ENCODE measurements at regions not wholly inside any gene's neighbourhood (a gene's known extent, or its start where the extent isn't known, plus 50 kb on each side); places are given as distances from the start of the nearest gene placed in this dataset.
"Not testable (repeated sequence)": the region's sequence is repeated elsewhere in the genome, so short reads cannot be mapped to it uniquely, and the experiment has no call there.

DNA sequence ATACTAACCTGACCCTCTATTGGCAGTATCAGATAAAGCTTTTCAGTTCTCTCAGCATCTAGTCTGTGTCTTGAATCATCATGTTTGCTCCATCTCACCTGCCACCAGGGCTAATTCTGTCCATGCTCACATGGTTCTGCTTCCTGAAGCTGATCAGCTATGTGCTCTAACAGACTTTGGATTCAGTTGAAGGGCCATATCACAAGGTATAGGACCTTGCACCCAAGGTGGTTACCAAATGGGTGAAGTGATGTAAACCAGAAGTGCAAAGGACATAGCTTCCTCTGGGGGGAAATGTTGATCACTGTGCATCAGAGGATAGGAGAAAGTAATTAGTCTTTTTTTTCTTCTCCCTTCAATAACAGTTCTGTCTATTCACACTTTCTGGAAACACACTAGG lies 417.0 kb upstream of the ANO5 start:
- no peak for TF ChIP-seq CTCF (IDR thresholded peaks at IDR 0.05)
- no peaks in the 10 kb centered on the region for H3K9me3 ChIP-seq
- no peak overlapping the region for H3K27ac ChIP-seq
- H3K27me3 ChIP-seq (replicated peaks; ENCODE audit: insufficient read depth): no peaks in the 10 kb centered on the region
- DNase-seq (ENCODE audit: low spot score) (no peak), ATAC-seq (ENCODE audit: insufficient number of reproducible peaks, low FRiP score, low read depth) (no peak)
- H3K36me3 ChIP-seq: no peaks in the 10 kb centered on the region
- H3K4me1 ChIP-seq (ENCODE audit: control insufficient read depth in 1 of 2, low read depth in 2 of 2): peaks cover 6 to 9% of the 10 kb centered on the region in 2 donors
- H3K4me3 ChIP-seq: no peak overlapping the region

- no peaks in the 10 kb centered on the region for H3K4me1 ChIP-seq (ENCODE audit: control insufficient read depth in 1 of 2, low read depth in 2 of 2)
- H3K4me3 ChIP-seq: no peak overlapping the region
- no peaks in the 10 kb centered on the region for H3K9me3 ChIP-seq
- H3K36me3 ChIP-seq: no peaks in the 10 kb centered on the region
- H3K27me3 ChIP-seq (replicated peaks; ENCODE audit: insufficient read depth): no peaks in the 10 kb centered on the region
- TF ChIP-seq CTCF (IDR thresholded peaks at IDR 0.05): no peak
- DNase-seq (ENCODE audit: low spot score) (no peak), ATAC-seq (ENCODE audit: insufficient number of reproducible peaks, low FRiP score, low read depth) (no peak)
- no peak overlapping the region for H3K27ac ChIP-seq
Observed at GRCh38 chr11:21783954-21784353, 408.9 kb upstream of the ANO5 start.

GRCh38 chr11:21785351-21785750 lies 407.5 kb upstream of the ANO5 start:
- no peaks in the 10 kb centered on the region for H3K4me1 ChIP-seq (ENCODE audit: control insufficient read depth in 1 of 2, low read depth in 2 of 2)
- H3K27me3 ChIP-seq (replicated peaks; ENCODE audit: insufficient read depth): no peaks in the 10 kb centered on the region
- no peak for TF ChIP-seq CTCF (IDR thresholded peaks at IDR 0.05)
- H3K36me3 ChIP-seq: no peaks in the 10 kb centered on the region
- DNase-seq (ENCODE audit: low spot score) (no peak), ATAC-seq (ENCODE audit: insufficient number of reproducible peaks, low FRiP score, low read depth) (no peak)
- H3K27ac ChIP-seq: no peak overlapping the region
- H3K4me3 ChIP-seq: no peak overlapping the region
- no peaks in the 10 kb centered on the region for H3K9me3 ChIP-seq

DNA sequence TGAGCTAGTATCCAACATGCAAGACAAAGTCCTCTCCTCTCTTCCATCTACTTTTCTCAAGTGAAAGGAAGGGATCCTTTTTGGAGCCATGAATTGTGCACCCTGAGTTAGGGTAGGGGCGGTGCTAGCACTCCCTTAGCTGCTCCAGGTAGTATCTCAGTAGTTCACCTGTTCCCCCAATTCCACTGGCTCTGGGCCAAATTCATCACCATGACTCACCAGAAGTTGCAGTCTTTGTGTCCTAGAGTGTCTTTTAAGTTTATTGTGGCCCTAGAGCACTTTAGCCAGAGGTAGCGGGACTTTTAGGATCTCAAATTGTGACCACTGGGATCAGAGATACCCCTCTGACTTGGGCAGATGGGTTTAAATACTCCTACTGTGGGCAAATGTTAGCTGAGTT lies 398.6 kb upstream of the ANO5 start:
- Histone ChIP-seq H3K4me1 (ENCODE audit: control insufficient read depth in 1 of 2, low read depth in 2 of 2) (no peaks in the 10 kb centered on the region), H3K27ac (no peak overlapping the region), H3K36me3 (no peaks in the 10 kb centered on the region), H3K9me3 (no peaks in the 10 kb centered on the region), H3K4me3 (no peak overlapping the region), H3K27me3 (replicated peaks; ENCODE audit: insufficient read depth) (no peaks in the 10 kb centered on the region)
- no peak for TF ChIP-seq CTCF (IDR thresholded peaks at IDR 0.05)
- ATAC-seq (ENCODE audit: insufficient number of reproducible peaks, low FRiP score, low read depth) (no peak), DNase-seq (ENCODE audit: low spot score) (no peak)

DNA sequence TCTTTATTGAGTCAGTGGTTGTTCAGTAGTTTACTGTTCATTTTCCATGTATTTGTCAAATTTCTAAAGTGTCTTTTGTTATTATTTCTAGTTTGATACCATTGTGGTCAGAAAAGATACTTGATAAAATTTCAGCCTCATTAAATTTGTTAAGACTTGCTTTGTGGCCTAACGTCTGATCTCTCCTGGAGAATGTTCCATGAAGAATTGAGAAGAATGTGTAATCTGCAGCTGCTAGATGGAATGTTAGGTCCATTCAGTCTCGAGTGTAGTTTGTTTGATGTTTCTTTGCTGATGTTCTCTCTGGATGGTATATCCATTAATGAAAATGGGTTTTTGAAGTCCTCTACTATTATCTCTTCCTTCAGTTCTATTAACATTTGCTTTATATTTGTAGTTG lies 394.7 kb upstream of the ANO5 start:
- H3K4me3 ChIP-seq: no peak overlapping the region
- ATAC-seq (ENCODE audit: insufficient number of reproducible peaks, low FRiP score, low read depth): no peak
- H3K36me3 ChIP-seq: no peaks in the 10 kb centered on the region
- no peak overlapping the region for H3K27ac ChIP-seq
- no peak for DNase-seq (ENCODE audit: low spot score)
- no peak for TF ChIP-seq CTCF (IDR thresholded peaks at IDR 0.05)
- H3K4me1 ChIP-seq (ENCODE audit: control insufficient read depth in 1 of 2, low read depth in 2 of 2): no peaks in the 10 kb centered on the region
- H3K27me3 ChIP-seq (replicated peaks; ENCODE audit: insufficient read depth): no peaks in the 10 kb centered on the region
- no peaks in the 10 kb centered on the region for H3K9me3 ChIP-seq

GRCh38 chr11:21804523-21804922 lies 388.4 kb upstream of the ANO5 start:
- not testable (repeated sequence) for H3K27me3 ChIP-seq (replicated peaks; ENCODE audit: insufficient read depth); ATAC-seq (ENCODE audit: insufficient number of reproducible peaks, low FRiP score, low read depth); H3K4me1 ChIP-seq (ENCODE audit: control insufficient read depth in 1 of 2, low read depth in 2 of 2); DNase-seq (ENCODE audit: low spot score); H3K27ac ChIP-seq; H3K9me3 ChIP-seq; H3K4me3 ChIP-seq; H3K36me3 ChIP-seq

Measured in thoracic aorta (tissue), 2 donors.